ENCODE measurements at regions not wholly inside any gene's neighbourhood (a gene's known extent, or its start where the extent isn't known, plus 50 kb on each side); places are given as distances from the start of the nearest gene placed in this dataset.

DNA sequence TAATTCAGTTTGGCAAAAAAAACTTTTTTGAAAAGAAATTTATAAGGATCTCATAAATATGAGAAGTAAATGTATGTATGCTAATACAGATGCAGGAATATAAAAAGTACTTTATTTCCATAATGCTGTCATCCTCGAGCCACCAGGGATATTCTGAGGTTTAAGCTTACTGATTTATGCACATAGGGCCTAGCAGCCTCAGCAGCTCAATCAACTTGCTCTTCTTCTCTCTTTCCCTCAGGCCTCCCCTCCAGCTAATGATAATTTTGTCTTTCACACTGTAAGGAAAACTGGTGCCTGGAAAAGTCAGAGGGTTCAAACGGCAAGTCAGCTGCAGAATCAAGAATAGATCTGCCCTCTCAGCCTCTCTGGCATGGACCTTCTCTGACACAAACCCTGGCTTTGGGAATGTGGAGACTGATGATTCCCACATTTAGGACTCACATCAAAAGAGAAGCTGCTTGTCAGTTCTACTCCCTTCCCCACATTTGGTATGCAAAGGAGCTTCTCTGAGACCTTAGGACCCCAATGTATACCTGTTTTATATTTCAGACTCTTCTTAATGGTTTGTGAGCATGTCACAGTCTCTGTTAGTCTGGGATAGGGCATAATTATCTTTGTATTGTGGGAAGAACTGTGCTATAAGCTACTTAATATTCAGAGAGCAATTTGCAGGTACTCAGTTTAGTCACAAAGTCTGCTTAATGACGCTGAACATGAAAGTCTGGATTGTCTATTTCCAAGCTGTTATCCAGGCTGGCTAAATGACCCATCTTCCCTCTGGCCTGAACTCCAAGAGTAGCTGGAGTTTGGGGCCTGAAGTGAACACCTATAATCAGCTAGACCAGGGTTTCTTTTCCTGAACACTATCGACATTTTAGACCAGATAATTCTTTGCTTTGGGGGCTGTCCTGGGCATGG is 52.1 kb upstream of the DIPK1A start:
- FAIRE-seq (peak; percentile 70), DNase-seq (ENCODE audit: insufficient read length, low spot score) (no peak)
- TF ChIP-seq POU2F2 (IDR thresholded peaks at IDR 0.05; ENCODE audit: low read depth, low read length) (no peak), POLR2A (IDR thresholded peaks at IDR 0.05; ENCODE audit: low read depth, low read length) (no peak), PAX5 (IDR thresholded peaks at IDR 0.05; ENCODE audit: insufficient read depth, low read length, severe bottlenecking) (no peak), POLR2AphosphoS5 (IDR thresholded peaks at IDR 0.05; ENCODE audit: low read depth, low read length) (no peak), TAF1 (IDR thresholded peaks at IDR 0.05; ENCODE audit: low read depth, low read length) (no peak), SPI1 (IDR thresholded peaks at IDR 0.05; ENCODE audit: low read depth, low read length) (no peak)

- FAIRE-seq (no peak), DNase-seq (ENCODE audit: insufficient read length, low spot score) (no peak)
- TF ChIP-seq POU2F2 (IDR thresholded peaks at IDR 0.05; ENCODE audit: low read depth, low read length) = no peak
- no peak for TF ChIP-seq TAF1 (IDR thresholded peaks at IDR 0.05; ENCODE audit: low read depth, low read length)
Measured at GRCh38 chr1:93014168-93014567, 52.9 kb upstream of the DIPK1A start.

GRCh38 chr1:93015590-93015989 is 54.3 kb upstream of the DIPK1A start:
- no peak for TF ChIP-seq POLR2AphosphoS5 (IDR thresholded peaks at IDR 0.05; ENCODE audit: low read depth, low read length)
- TF ChIP-seq SPI1 (IDR thresholded peaks at IDR 0.05; ENCODE audit: low read depth, low read length) = no peak
- no peak for TF ChIP-seq PAX5 (IDR thresholded peaks at IDR 0.05; ENCODE audit: insufficient read depth, low read length, severe bottlenecking)
- no peak for TF ChIP-seq TAF1 (IDR thresholded peaks at IDR 0.05; ENCODE audit: low read depth, low read length)
- TF ChIP-seq POU2F2 (IDR thresholded peaks at IDR 0.05; ENCODE audit: low read depth, low read length) = no peak
- TF ChIP-seq POLR2A (IDR thresholded peaks at IDR 0.05; ENCODE audit: low read depth, low read length) = no peak
- no peak for DNase-seq (ENCODE audit: insufficient read length, low spot score)

DNA sequence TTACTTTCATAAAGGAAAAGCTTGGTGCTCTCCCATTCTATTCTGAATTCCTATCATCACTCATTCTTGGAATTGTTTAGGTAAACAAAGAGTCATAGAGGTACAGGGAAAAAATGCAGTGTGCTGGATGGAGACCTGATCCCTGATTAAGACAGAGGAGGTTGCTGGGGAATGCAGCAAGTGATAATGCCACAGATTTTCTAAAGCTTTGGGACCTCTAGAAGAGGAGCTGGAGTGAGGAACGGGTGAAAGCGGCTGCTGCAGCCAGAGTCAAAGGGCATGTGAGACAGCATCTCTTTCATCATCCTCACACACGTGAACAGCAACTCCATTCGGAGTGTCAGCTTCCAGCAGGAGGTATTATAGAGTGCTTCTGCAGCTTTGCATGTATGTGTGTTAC is 54.9 kb upstream of the DIPK1A start:
- no peak for DNase-seq (ENCODE audit: insufficient read length, low spot score)
- peak; percentile 51 for FAIRE-seq
- TF ChIP-seq POU2F2 (IDR thresholded peaks at IDR 0.05; ENCODE audit: low read depth, low read length) = no peak
- no peak for TF ChIP-seq TAF1 (IDR thresholded peaks at IDR 0.05; ENCODE audit: low read depth, low read length)
- no peak for TF ChIP-seq PAX5 (IDR thresholded peaks at IDR 0.05; ENCODE audit: insufficient read depth, low read length, severe bottlenecking)
- TF ChIP-seq SPI1 (IDR thresholded peaks at IDR 0.05; ENCODE audit: low read depth, low read length) = no peak
- TF ChIP-seq POLR2A (IDR thresholded peaks at IDR 0.05; ENCODE audit: low read depth, low read length) = no peak
- no peak for TF ChIP-seq POLR2AphosphoS5 (IDR thresholded peaks at IDR 0.05; ENCODE audit: low read depth, low read length)

More at GRCh38 chr1:93015590-93015989, 54.3 kb upstream of the DIPK1A start:
- no peak for FAIRE-seq

DNA sequence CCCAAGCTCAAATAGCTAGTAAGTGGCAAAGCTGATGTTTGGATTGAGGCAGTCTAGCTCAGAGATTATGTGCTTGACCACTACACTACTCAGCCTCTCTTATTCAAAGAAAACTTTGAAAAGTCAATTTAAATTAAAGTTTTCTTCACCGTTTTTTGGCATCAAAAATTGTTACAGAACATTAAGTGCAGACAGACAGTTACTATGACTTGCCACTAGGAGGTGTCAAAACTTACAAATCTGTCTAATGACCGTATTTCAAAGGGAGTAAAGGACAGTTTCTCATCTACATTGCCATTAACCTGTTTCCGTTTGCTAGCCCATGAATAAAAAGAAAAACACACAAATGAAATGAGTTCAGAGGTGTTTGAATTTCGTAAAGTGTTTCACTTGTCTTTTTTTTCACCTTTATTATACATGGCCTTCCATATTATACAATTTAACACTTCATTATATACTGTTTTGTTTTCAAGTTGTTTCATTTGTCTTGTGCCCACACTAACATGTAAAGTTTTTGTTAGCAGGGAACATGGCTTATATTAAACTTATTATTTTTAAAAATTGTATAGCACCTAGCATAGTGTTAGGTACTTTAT is 57.4 kb upstream of the MTF2 start:
- TF ChIP-seq PAX5 (IDR thresholded peaks at IDR 0.05; ENCODE audit: insufficient read depth, low read length, severe bottlenecking) (no peak), POU2F2 (IDR thresholded peaks at IDR 0.05; ENCODE audit: low read depth, low read length) (no peak), POLR2AphosphoS5 (IDR thresholded peaks at IDR 0.05; ENCODE audit: low read depth, low read length) (no peak), SPI1 (IDR thresholded peaks at IDR 0.05; ENCODE audit: low read depth, low read length) (no peak), TAF1 (IDR thresholded peaks at IDR 0.05; ENCODE audit: low read depth, low read length) (no peak), POLR2A (IDR thresholded peaks at IDR 0.05; ENCODE audit: low read depth, low read length) (no peak)
- FAIRE-seq (peak; percentile 66), DNase-seq (ENCODE audit: insufficient read length, low spot score) (peak; percentile 33)

GRCh38 chr1:93022580-93022979 is 56.5 kb upstream of the MTF2 start:
- no peak for FAIRE-seq
- TF ChIP-seq POLR2AphosphoS5 (IDR thresholded peaks at IDR 0.05; ENCODE audit: low read depth, low read length) (no peak), POU2F2 (IDR thresholded peaks at IDR 0.05; ENCODE audit: low read depth, low read length) (no peak), POLR2A (IDR thresholded peaks at IDR 0.05; ENCODE audit: low read depth, low read length) (no peak)
- DNase-seq (ENCODE audit: insufficient read length, low spot score) = no peak

- no peak for DNase-seq (ENCODE audit: insufficient read length, low spot score)
- TF ChIP-seq POLR2AphosphoS5 (IDR thresholded peaks at IDR 0.05; ENCODE audit: low read depth, low read length) = no peak
- no peak for TF ChIP-seq PAX5 (IDR thresholded peaks at IDR 0.05; ENCODE audit: insufficient read depth, low read length, severe bottlenecking)
- no peak for TF ChIP-seq POU2F2 (IDR thresholded peaks at IDR 0.05; ENCODE audit: low read depth, low read length)
- no peak for TF ChIP-seq POLR2A (IDR thresholded peaks at IDR 0.05; ENCODE audit: low read depth, low read length)
- no peak for TF ChIP-seq SPI1 (IDR thresholded peaks at IDR 0.05; ENCODE audit: low read depth, low read length)
- TF ChIP-seq TAF1 (IDR thresholded peaks at IDR 0.05; ENCODE audit: low read depth, low read length) = no peak
- no peak for FAIRE-seq
Measured at GRCh38 chr1:93023281-93023680, 55.8 kb upstream of the MTF2 start.

- TF ChIP-seq POLR2A (IDR thresholded peaks at IDR 0.05; ENCODE audit: low read depth, low read length) (no peak), TAF1 (IDR thresholded peaks at IDR 0.05; ENCODE audit: low read depth, low read length) (no peak), SPI1 (IDR thresholded peaks at IDR 0.05; ENCODE audit: low read depth, low read length) (no peak), PAX5 (IDR thresholded peaks at IDR 0.05; ENCODE audit: insufficient read depth, low read length, severe bottlenecking) (no peak)
- DNase-seq (ENCODE audit: insufficient read length, low spot score) (no peak), FAIRE-seq (peak; percentile 43)
Measured at GRCh38 chr1:93025572-93025971, 53.5 kb upstream of the MTF2 start.

GRCh38 chr1:93028542-93028941 is 50.5 kb upstream of the MTF2 start:
- TF ChIP-seq POLR2AphosphoS5 (IDR thresholded peaks at IDR 0.05; ENCODE audit: low read depth, low read length) (no peak), SPI1 (IDR thresholded peaks at IDR 0.05; ENCODE audit: low read depth, low read length) (no peak), TAF1 (IDR thresholded peaks at IDR 0.05; ENCODE audit: low read depth, low read length) (no peak), POU2F2 (IDR thresholded peaks at IDR 0.05; ENCODE audit: low read depth, low read length) (no peak), POLR2A (IDR thresholded peaks at IDR 0.05; ENCODE audit: low read depth, low read length) (no peak), PAX5 (IDR thresholded peaks at IDR 0.05; ENCODE audit: insufficient read depth, low read length, severe bottlenecking) (no peak)
- DNase-seq (ENCODE audit: insufficient read length, low spot score) (no peak), FAIRE-seq (no peak)

Data from GM12891 (cell line).